NB4 (cell line): ENCODE measurements at regions not wholly inside any gene's neighbourhood (a gene's known extent, or its start where the extent isn't known, plus 50 kb on each side); places are given as distances from the start of the nearest gene placed in this dataset.

Experiments used
- POLR2A ChIP-seq: IDR thresholded peaks from 2 replicates; pipeline ENCODE4 v1.6.1; 2011; ENCODE audit warnings: mild to moderate bottlenecking; ENCODE audit not compliant: insufficient read length; ENCODE audit errors: extremely low read depth
- TF ChIP-seq, protein P1 (sequence below): IDR thresholded peaks from one replicate; pipeline ENCODE4 v1.5.1; 2012; ENCODE audit warnings: low read depth, low read length
- TF ChIP-seq, protein P2 (sequence below): IDR thresholded peaks from 2 replicates; pipeline ENCODE4 v1.6.1; 2011; ENCODE audit warnings: low read depth, low read length

DNA sequence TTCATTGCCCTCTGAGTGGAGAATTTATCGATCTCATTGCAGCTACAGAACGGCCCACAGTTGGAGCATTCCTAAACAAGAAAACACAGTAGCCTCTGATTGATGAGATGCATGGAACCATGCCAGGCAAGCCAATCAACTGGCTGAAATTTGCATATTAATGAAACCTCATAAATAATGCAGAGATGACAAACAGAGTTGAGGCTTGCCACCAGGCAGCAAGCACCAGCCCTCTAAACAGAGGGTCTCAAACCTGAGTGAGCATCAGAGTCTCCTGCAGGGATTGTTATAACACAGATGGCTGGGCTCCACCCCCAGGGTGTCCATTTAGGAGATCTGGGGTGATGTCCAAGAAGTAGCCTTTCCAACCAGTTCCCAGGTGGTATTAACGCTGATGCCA lies 60.9 kb upstream of the CMKLR1 start:
- TF ChIP-seq, protein P1, sequence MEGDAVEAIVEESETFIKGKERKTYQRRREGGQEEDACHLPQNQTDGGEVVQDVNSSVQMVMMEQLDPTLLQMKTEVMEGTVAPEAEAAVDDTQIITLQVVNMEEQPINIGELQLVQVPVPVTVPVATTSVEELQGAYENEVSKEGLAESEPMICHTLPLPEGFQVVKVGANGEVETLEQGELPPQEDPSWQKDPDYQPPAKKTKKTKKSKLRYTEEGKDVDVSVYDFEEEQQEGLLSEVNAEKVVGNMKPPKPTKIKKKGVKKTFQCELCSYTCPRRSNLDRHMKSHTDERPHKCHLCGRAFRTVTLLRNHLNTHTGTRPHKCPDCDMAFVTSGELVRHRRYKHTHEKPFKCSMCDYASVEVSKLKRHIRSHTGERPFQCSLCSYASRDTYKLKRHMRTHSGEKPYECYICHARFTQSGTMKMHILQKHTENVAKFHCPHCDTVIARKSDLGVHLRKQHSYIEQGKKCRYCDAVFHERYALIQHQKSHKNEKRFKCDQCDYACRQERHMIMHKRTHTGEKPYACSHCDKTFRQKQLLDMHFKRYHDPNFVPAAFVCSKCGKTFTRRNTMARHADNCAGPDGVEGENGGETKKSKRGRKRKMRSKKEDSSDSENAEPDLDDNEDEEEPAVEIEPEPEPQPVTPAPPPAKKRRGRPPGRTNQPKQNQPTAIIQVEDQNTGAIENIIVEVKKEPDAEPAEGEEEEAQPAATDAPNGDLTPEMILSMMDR, result no peak
- no peak for TF ChIP-seq POLR2A
- TF ChIP-seq, protein P2, sequence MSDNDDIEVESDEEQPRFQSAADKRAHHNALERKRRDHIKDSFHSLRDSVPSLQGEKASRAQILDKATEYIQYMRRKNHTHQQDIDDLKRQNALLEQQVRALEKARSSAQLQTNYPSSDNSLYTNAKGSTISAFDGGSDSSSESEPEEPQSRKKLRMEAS, result no peak
